HG03442 (cell line): ENCODE measurements at regions not wholly inside any gene's neighbourhood (a gene's known extent, or its start where the extent isn't known, plus 50 kb on each side); places are given as distances from the start of the nearest gene placed in this dataset.

ENCODE experiments used
- ATAC-seq: cut with Tn5 transposase; IDR thresholded peaks from one replicate; pipeline ENCODE4 v1.9.1; 2021; ENCODE audit warnings: mild to moderate bottlenecking, moderate library complexity; ENCODE audit not compliant: unreplicated experiment

DNA sequence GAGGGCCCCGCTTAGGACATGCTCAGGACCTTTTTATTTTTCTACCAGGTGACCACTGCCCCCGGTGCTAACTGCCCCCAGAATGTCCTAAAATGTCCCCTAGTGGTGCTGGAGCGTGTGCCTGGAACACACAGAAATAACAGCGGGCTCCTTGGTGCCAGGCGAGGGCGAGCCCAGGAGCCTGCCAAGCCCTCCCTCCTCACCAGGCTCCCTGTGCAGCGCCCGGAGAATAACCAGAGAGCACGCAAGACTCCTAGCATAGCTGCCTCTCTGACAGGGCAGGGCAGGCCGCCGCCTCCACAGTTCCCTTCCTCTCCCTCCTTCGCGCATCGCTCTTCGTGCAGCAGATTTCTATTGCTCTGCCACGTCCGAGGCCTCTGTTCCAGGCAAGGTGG lies 84.3 kb upstream of the ZNF516 start:
- no peak for ATAC-seq

GRCh38 chr18:76578571-76579300 lies 83.7 kb upstream of the ZNF516 start:
- no peak for ATAC-seq

DNA sequence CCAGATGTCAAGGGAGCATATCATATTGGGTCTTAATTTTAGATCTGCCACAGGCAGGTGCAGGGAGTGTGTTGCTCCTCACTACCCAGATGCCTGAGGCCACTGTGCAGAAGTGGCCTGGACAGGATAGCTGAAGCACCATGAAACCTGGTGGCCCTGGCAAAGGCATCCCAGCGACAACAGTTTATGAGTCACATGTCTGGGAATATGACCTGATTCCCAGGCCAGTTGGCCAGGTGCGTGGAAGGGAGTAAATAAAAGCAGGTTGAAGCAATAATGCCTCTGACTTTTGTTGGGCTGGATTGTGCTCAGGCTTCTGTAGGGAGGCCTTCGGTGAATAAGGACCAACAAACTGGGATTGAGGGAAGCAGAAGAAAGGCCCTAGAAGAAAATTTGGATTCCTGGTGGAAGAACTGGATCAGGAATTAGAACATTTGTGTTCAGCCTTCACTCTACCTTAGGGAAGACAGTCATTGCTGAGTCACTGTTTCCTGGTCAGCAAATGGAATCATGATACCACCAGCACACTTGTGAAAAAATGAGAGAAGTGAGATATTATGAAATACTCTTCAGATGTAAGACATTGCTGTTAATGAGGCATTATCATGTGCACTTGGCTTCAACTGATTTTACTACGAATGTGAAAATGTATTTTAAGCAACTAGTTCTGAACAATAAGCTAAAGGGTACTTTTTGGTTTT lies 78.4 kb upstream of the ZNF516 start:
- no peak for ATAC-seq

DNA sequence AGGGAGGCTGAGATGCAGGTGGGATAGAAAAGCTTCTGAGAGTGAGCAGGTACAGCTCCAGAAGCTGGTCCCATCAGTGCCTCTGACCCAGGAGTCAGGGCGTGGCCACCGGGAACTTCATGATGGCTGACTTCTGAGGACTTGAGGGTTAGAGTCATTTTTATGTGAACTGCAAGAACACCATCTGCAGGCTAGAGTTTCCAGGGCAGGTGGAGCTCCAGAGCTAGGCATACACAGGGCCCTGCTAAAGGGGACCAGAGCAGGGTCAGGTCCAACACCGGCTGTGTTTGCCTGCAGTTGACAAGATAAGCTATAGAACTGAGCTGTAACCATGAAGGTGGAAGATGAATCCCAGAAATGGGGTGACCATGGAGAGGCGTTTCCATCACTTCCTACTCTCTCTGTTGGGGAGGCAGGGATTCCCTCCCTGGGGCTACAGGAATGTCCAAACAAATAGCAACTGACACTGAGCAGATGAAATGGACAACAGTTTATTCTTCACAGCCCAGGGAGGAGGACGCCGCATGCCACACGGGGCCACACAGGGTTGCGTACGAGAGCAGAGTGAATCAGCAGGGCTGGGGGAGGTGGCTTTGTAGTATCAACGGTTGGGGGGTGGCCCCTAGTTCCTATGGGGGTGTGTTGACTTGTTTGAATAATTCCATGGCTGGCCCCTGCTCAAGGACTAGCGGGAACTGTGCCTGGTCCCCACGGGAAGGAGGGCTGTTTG lies 77.6 kb upstream of the ZNF516 start:
- no peak for ATAC-seq

DNA sequence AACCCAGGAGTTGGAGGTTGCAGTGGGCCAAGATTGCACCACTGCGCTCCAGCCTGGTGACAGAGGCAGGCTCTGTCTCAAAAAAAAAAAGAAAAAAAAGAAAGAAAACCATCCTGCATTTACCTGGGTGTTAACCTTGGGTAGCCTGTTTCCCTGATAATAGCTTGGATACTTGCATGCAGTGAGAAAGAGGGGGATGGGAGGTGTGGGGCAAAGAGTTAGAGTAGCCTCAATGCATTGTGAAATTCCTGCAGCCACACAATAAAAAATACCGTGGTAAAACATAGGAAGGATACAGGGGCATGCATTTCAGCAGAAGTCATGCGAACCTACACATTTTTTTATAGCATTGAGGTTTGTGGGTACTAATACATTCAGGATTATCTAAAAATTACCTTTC lies 76.6 kb upstream of the ZNF516 start:
- no peak for ATAC-seq

- ATAC-seq, result no peak
These were observed 75.8 kb upstream of the ZNF516 start for GRCh38 chr18:76570856-76571255.

DNA sequence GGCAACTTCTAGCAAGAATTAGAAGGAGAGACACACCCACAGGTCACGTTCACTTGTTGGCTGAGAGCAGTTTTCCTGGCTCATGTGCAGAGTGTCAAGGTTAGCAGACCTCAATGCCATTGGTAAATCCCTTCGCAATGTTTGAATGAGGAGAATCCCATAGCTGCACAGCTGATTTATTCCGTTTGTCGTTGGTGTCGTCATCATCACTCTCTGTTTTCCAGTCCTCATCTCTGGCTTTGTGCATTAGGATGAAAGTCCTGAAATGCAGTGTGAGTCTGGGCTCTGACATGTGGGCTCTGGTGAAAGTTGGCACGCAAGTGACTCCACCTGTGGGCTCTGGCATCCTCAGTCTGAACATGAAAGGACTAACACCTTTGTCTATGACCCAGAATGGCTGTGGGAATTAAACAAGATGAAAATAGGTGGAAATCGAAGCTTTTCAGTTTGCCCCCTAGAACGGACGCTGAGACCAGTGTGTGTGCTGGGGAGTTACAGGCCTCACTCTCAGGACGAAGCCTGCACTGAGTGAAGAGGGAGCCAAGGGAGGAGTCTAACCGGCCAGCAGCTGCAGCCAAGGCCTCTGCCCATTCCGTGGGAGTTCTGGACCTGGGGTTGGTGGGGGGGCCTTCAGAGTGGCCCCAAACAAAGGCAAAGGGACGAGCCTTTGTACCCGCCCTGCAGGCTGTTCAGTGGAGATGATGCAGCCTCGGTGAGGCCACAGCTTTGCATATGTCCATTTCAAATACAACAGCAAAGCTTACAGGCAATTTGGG lies 74.8 kb upstream of the ZNF516 start:
- ATAC-seq, result no peak

DNA sequence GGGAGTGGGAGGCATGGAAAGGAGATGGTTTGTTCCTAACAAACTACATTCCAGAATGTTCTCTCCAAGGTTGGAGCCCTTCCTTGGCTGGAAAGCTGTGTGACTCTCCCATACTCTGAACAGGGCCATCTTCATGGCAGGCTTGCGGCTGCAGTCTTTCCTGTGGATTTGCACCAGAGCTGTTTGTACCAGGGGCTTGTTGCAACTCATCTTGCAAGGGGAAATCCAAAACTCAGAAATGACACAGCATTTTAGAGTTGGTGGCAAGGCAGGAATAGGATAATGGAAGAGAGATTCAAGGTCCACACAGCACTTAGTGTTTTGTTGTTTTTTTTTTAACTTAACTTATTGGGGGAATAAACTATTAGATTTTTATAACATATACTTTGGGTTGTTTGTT lies 73.7 kb upstream of the ZNF516 start:
- no peak for ATAC-seq

DNA sequence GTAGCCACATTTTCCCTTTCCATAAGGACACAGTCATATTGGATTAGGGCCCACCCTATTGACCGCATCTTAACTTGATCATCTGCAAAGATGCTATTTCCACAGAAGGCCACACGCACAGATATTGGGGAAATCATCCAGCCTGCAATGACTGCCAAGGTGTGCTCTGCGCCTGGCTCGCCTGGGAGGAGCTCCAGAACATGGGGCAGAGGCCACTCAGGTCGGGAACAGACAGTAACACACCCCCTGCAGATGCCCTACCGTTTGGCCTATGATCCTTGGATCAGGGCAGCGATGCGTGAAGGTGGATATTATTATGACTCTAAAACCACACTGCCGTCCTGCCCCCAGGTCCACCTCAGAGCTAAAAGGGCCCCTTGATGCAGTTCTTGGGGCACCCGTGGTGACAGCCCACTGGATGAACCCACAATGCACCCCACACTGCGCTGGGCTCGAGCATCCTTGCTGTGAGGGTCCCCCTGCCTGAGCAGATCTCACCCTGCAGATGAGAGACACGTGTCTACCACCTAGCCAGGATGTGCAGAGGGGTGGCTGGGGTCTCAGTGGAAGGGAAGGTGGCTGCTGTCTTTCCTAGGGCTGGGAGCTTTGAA lies 72.9 kb upstream of the ZNF516 start:
- no peak for ATAC-seq

DNA sequence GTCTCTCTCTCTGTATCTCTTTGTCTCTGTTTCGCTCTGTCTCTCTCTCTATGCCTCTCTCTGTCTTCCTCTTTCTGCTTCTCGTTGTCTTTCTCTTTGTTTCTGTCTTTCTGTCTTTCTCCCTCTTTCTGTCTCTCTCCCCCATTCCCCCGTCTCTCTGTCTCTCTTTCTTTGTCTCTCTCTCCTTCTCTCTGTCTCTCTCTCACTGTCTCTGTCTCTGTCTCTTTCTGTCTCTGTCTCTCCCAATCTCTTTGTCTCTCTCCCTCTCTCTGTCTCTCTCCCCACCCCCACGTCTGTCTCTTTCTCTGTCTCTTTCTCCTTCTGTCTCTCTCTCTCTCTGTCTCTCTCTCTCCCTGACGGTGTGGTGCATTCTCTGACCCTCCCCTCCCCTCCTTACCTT lies 71.9 kb upstream of the ZNF516 start:
- ATAC-seq, result no peak

- no peak for ATAC-seq
These were observed 70.5 kb upstream of the ZNF516 start for GRCh38 chr18:76565238-76566173.

- no peak for ATAC-seq
These were observed 69.7 kb upstream of the ZNF516 start for GRCh38 chr18:76564655-76565237.

GRCh38 chr18:76564117-76564516 lies 69.1 kb upstream of the ZNF516 start:
- ATAC-seq, result no peak

DNA sequence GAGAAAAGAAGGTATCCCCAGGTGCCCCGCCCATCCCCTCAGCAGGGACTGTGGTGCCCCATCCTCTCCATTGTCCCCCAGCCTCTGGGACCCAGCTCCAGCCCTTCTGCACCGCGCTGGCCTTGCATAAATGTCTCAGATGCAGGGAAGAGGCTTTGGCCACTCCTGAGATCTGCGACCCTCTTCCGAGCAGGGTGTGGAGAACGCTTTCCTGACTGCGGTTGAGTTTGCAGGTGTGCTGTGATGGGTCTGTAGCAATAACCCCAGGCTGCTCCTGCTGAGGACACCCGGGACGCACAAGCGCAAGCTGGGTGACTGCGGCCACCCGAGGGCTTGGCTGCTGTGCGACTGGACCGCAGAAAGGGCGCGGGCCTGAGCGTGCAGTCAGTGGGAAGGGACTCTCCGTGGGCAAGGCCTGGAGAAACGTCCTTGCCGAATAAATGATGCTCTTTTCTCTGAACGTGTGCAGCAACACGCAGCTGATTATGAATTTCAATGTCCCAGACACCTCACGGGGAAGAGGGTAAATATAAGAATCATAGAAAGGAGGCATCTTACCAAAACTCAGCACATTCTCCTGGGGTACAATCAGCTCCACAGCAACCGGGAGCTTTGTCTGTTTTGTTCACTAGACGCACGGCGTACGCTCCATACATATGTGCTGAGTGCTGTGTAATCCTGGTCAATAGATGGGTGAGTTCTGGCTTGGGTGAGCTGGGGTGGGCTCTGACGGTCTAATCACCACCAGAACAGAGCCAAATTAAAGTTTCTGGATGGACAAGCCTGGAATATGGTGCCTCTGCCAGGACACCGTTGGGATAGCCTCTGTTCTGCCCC lies 67.5 kb upstream of the ZNF516 start:
- ATAC-seq, result no peak

GRCh38 chr18:76558881-76559667 lies 64.0 kb upstream of the ZNF516 start:
- no peak for ATAC-seq

DNA sequence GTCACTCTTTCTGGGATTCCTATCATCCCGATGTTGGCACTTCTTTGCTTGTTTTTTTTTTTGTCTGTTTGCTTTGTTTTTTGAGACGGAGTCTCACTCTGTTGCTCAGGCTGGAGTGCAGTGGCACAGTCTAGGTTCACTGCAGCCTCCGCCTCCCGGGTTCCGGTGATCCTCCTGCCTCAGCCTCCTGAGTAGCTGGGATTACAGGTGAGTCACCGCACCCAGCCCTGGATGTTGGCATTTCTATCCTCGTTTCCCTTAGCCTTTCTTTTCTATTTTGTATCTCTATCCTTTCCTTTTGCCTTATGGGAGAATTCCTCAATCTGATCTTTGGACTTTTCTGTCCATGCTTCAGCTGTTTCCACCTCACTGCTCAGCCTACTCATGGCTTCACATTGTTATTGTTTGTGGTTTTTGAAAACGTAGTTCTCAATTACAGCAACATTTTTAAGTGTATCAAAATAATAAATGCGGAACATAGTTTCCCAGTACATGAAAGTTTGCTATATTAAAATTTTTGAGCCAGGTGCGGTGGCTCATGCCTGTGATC lies 62.1 kb upstream of the ZNF516 start:
- no peak for ATAC-seq

DNA sequence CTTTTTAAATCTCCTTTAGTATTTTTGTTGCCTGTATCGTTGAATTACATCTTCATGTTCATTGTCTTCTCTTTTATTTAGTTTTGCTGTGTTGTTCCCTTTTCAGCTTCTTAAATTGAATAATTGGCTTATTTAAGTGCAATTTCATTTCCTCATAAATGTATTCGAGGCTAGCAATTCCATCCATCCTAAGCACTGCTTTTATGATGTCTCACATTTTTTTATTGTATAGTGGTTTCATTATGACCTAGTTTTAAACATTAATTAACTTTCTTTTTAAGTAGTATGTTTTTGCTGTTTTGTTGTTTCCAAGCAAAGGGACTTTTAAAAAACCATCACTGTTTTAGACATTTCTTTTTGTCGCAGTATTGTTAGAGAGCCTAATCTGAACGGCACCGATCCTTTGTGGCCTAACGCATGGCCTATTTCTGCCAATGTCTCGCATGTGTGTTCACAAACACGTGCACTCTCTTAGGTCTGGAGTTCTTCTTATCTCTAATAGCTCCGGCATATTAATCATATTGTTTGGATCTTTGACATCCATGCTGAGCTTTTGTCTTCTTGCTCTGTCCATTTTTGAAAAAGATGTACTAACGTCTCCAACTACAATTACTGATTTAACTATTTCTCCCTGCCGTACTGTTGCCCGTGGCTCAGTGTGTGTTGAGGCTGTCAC lies 59.6 kb upstream of the ZNF516 start:
- no peak for ATAC-seq
